ENCODE measurements at regions not wholly inside any gene's neighbourhood (a gene's known extent, or its start where the extent isn't known, plus 50 kb on each side); places are given as distances from the start of the nearest gene placed in this dataset.

GRCh38 chr6:62923728-62924127, 287.5 kb upstream of the FKBP1C start:
- TF ChIP-seq CTCF (IDR thresholded peaks at IDR 0.05) (no peak), POLR2A (IDR thresholded peaks at IDR 0.05) (no peak)
